Endothelial cell (in vitro differentiated cells): ENCODE measurements at regions not wholly inside any gene's neighbourhood (a gene's known extent, or its start where the extent isn't known, plus 50 kb on each side); places are given as distances from the start of the nearest gene placed in this dataset.
"Not testable (repeated sequence)": the region's sequence is repeated elsewhere in the genome, so short reads cannot be mapped to it uniquely, and the experiment has no call there.

Source experiments
- DNase-seq: peaks from one replicate; pipeline ENCODE4 v3.0.0; 2021; ENCODE audit warnings: low spot score
- H3K27ac Mint-ChIP-seq: one replicate; pipeline ENCODE4 v1.8.0; 2021; ENCODE audit warnings: mixed read lengths, inconsistent platforms; ENCODE audit not compliant: unreplicated experiment
- H3K27me3 Mint-ChIP-seq: one replicate; pipeline ENCODE4 v1.8.0; 2021; ENCODE audit warnings: mild to moderate bottlenecking, moderate library complexity, mixed read lengths, inconsistent platforms; ENCODE audit not compliant: unreplicated experiment
- H3K36me3 Mint-ChIP-seq: one replicate; pipeline ENCODE4 v1.8.0; 2021; ENCODE audit warnings: mild to moderate bottlenecking, low read depth, mixed read lengths, inconsistent platforms; ENCODE audit not compliant: unreplicated experiment
- H3K4me1 Mint-ChIP-seq: one replicate; pipeline ENCODE4 v1.8.0; 2021; ENCODE audit warnings: mild to moderate bottlenecking, mixed read lengths, inconsistent platforms; ENCODE audit not compliant: unreplicated experiment
- H3K4me3 Mint-ChIP-seq: one replicate; pipeline ENCODE4 v1.8.0; 2021; ENCODE audit warnings: mild to moderate bottlenecking, mixed read lengths, inconsistent platforms; ENCODE audit not compliant: unreplicated experiment
- H3K9me3 Mint-ChIP-seq: one replicate; pipeline ENCODE4 v1.8.0; 2021; ENCODE audit warnings: mixed read lengths, inconsistent platforms; ENCODE audit not compliant: unreplicated experiment
- TF ChIP-seq, protein P1 (sequence below): fragments of 200-600 bp; sonication (generic); IDR thresholded peaks from one replicate; pipeline ENCODE4 v1.5.0; 2021; ENCODE audit warnings: antibody characterized with exemption; ENCODE audit not compliant: unreplicated experiment

- TF ChIP-seq, protein P1, sequence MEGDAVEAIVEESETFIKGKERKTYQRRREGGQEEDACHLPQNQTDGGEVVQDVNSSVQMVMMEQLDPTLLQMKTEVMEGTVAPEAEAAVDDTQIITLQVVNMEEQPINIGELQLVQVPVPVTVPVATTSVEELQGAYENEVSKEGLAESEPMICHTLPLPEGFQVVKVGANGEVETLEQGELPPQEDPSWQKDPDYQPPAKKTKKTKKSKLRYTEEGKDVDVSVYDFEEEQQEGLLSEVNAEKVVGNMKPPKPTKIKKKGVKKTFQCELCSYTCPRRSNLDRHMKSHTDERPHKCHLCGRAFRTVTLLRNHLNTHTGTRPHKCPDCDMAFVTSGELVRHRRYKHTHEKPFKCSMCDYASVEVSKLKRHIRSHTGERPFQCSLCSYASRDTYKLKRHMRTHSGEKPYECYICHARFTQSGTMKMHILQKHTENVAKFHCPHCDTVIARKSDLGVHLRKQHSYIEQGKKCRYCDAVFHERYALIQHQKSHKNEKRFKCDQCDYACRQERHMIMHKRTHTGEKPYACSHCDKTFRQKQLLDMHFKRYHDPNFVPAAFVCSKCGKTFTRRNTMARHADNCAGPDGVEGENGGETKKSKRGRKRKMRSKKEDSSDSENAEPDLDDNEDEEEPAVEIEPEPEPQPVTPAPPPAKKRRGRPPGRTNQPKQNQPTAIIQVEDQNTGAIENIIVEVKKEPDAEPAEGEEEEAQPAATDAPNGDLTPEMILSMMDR, result no peak
- no peak for DNase-seq
- Mint-ChIP-seq H3K36me3 (no peaks in the 10 kb centered on the region), H3K27me3 (peaks cover 3% of the 10 kb centered on the region), H3K9me3 (no peaks in the 10 kb centered on the region), H3K27ac (no peak overlapping the region), H3K4me1 (no peaks in the 10 kb centered on the region), H3K4me3 (no peak overlapping the region)
Observed at GRCh38 chr5:99438619-99439018, 509.8 kb upstream of the CHD1 start.

DNA sequence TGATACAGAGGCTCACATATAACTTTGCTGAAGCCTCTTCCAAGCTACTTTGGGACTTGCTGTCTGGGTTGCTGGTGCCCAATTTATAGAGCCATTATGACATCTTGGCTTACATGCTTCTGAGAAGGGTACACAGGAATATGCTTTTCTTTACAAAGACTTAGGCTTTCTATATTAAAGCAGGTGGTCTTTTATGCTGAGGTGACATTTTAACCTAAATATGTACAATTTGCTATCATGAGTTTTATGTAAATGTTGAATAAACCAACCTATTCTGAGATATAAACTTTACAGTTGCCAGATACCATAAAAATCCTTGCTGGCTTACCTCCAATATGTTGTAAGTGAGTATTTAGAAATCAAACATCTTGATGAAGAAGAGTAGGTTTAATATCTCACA is 509.2 kb upstream of the CHD1 start:
- TF ChIP-seq, protein P1, result no peak
- no peaks in the 10 kb centered on the region for H3K9me3 Mint-ChIP-seq
- no peak overlapping the region for H3K4me3 Mint-ChIP-seq
- DNase-seq, result no peak
- H3K4me1 Mint-ChIP-seq, result no peaks in the 10 kb centered on the region
- H3K27ac Mint-ChIP-seq, result no peak overlapping the region
- H3K36me3 Mint-ChIP-seq, result no peaks in the 10 kb centered on the region
- H3K27me3 Mint-ChIP-seq, result no peaks in the 10 kb centered on the region

DNA sequence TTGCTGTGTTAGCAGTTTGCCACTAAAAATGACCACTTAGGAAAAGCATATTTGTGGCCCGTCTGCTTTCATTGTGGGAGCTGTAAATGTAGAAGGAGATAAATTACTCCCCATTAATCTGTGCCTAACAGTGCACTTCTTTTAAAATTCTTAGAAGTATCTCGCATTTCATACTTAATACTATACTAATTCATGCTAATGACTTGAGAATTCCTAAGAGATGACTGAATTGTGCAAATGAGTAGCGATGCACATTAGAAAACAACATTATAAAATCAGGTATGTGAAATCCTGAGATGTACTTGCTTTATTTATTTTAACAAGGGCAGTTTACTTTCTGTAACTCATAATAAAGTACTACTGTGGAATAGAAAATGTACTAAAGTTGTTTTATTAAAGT is 494.6 kb upstream of the CHD1 start:
- not testable (repeated sequence) for H3K9me3 Mint-ChIP-seq, DNase-seq, H3K4me1 Mint-ChIP-seq, H3K27ac Mint-ChIP-seq, H3K36me3 Mint-ChIP-seq, H3K4me3 Mint-ChIP-seq, H3K27me3 Mint-ChIP-seq

DNA sequence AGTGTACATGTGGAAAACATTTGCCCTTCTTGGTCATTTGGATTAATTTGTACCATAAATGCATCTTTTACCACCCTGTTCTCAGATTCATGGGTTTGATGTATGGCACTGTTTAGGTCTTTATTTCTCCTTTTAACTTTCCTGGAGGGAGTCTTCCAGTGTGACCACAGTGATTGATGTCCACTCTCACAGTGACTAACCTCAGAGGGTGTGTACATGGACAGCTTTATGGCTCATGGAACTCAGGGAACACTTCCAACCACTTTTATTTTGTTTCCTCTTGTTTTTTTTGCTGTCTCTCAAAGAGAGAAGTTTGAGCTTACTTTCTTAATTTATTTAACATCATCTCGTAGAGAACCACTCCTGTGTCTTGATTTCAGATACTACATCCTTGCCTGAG is 489.8 kb upstream of the CHD1 start:
- not testable (repeated sequence) for H3K27ac Mint-ChIP-seq

DNA sequence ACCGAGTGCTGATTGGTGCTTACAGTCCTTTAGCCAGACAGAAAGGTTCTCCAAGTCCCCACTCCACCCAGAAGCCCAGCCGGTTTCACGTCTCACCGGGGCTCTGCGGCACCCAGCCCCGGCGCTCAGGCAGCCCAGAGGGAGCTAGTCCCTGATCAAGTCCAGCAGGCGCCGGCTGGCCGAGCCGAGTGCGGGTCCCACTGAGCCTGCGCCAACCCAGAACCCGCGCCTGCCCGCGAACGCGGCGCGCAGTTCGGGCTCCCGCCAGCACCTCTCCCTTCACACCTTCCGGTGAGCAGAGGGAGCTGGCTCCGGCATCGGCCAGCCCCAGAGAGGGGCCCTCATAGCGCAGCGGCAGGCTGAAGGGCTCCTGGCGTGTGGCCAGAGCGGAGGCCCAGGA is 481.6 kb upstream of the CHD1 start:
- H3K27me3 Mint-ChIP-seq, H3K9me3 Mint-ChIP-seq, H3K4me3 Mint-ChIP-seq, H3K4me1 Mint-ChIP-seq, H3K27ac Mint-ChIP-seq, DNase-seq, H3K36me3 Mint-ChIP-seq: not testable (repeated sequence)

More for the DNA sequence above, 489.8 kb upstream of the CHD1 start:
- H3K36me3 Mint-ChIP-seq, H3K4me1 Mint-ChIP-seq, H3K27me3 Mint-ChIP-seq, H3K9me3 Mint-ChIP-seq, DNase-seq, H3K4me3 Mint-ChIP-seq: not testable (repeated sequence)

DNA sequence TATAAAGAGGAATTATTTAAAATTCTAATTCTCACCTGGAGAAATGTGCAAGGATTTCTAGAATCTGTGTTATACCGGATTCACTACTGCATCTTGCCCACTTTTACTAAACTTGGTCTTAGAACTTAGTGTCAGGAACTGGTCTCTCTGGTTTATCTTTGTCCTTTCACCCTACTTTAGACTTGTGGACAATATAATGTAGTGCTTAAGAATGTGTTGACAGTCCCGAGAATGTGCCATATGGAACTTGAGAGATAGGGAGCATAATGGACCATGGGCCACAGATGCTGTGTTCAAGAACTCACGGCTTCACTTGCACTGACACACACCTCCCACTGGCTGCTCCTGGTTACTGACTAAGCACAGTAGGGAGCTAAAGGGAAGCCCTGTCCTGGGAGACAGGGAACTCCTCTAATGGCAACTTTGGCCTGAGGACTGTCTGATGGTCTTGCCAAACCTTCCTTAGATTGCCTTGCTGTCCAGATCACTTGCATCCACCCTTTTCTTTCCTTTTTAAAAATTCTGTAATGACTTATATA is 476.0 kb upstream of the CHD1 start:
- not testable (repeated sequence) for H3K27me3 Mint-ChIP-seq, H3K4me1 Mint-ChIP-seq, H3K4me3 Mint-ChIP-seq, DNase-seq, H3K27ac Mint-ChIP-seq, H3K9me3 Mint-ChIP-seq, H3K36me3 Mint-ChIP-seq

GRCh38 chr5:99400571-99400970 is 471.8 kb upstream of the CHD1 start:
- H3K4me1 Mint-ChIP-seq, H3K4me3 Mint-ChIP-seq, H3K27me3 Mint-ChIP-seq, H3K36me3 Mint-ChIP-seq, H3K27ac Mint-ChIP-seq, DNase-seq, H3K9me3 Mint-ChIP-seq: not testable (repeated sequence)
